ENCODE measurements at regions not wholly inside any gene's neighbourhood (a gene's known extent, or its start where the extent isn't known, plus 50 kb on each side); places are given as distances from the start of the nearest gene placed in this dataset.

DNA sequence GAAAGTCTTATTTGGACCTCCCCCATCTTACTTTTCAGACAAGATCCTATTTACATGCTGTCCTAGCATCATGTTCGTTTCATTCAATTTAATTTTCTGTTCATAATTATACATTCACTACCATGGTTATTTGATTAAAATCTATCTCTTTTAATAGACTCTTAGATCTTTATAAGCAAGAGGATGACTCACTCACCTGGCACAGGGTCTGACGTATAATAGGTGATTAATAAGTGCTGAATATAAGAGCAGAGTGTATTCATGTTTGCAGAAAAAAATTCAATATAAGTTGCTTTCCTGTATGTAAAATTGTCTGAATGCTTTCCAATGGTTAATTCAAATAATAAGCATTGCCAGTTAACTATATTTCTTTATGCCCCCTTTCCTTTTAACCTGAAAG lies 165.5 kb upstream of the CBLB start:
- TF ChIP-seq, protein P1, sequence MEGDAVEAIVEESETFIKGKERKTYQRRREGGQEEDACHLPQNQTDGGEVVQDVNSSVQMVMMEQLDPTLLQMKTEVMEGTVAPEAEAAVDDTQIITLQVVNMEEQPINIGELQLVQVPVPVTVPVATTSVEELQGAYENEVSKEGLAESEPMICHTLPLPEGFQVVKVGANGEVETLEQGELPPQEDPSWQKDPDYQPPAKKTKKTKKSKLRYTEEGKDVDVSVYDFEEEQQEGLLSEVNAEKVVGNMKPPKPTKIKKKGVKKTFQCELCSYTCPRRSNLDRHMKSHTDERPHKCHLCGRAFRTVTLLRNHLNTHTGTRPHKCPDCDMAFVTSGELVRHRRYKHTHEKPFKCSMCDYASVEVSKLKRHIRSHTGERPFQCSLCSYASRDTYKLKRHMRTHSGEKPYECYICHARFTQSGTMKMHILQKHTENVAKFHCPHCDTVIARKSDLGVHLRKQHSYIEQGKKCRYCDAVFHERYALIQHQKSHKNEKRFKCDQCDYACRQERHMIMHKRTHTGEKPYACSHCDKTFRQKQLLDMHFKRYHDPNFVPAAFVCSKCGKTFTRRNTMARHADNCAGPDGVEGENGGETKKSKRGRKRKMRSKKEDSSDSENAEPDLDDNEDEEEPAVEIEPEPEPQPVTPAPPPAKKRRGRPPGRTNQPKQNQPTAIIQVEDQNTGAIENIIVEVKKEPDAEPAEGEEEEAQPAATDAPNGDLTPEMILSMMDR (IDR thresholded peaks at IDR 0.05 in 4 of 5, conservative IDR thresholded peaks at IDR 0.05 in 1 of 5), result no peak
- no peak for TF ChIP-seq POLR2A (IDR thresholded peaks at IDR 0.05)
